Suprapubic skin (tissue), 4 donors: ENCODE measurements at regions not wholly inside any gene's neighbourhood (a gene's known extent, or its start where the extent isn't known, plus 50 kb on each side); places are given as distances from the start of the nearest gene placed in this dataset.

Experiments
- CTCF ChIP-seq, 2 donors: fragments of 200-600 bp in 1 of 2; fragments of 450-650 bp in 1 of 2; sonication (generic) in 1 of 2; IDR thresholded peaks; one replicate each; pipeline ENCODE4 v1.5.1; 2016 to 2019; ENCODE audit warnings: antibody characterized with exemption in 2 of 2, mild to moderate bottlenecking in 1 of 2, moderate library complexity in 1 of 2
- EP300 ChIP-seq: sonication (generic); formaldehyde crosslinking; IDR thresholded peaks from one replicate; pipeline ENCODE4 v1.6.1; 2017; ENCODE audit warnings: antibody characterized with exemption
- POLR2A ChIP-seq, 2 donors: fragments of 450-650 bp; IDR thresholded peaks; one replicate each; pipeline ENCODE4 v1.6.1; 2017; ENCODE audit warnings: antibody characterized with exemption in 2 of 2, mild to moderate bottlenecking in 2 of 2, moderate library complexity in 2 of 2
- POLR2AphosphoS5 ChIP-seq, 3 donors: sonication (generic); formaldehyde crosslinking; IDR thresholded peaks; one replicate each; pipeline ENCODE4 v1.6.1; 2017; ENCODE audit warnings: antibody characterized with exemption in 3 of 3

- no peak for TF ChIP-seq CTCF (IDR thresholded peaks at IDR 0.05)
- no peak for TF ChIP-seq POLR2A (IDR thresholded peaks at IDR 0.05)
- no peak for TF ChIP-seq EP300
- TF ChIP-seq POLR2AphosphoS5 (IDR thresholded peaks at IDR 0.05): no peak
Measured at GRCh38 chr2:383888-384287, 96.0 kb upstream of the ALKAL2 start.
